ENCODE measurements at regions not wholly inside any gene's neighbourhood (a gene's known extent, or its start where the extent isn't known, plus 50 kb on each side); places are given as distances from the start of the nearest gene placed in this dataset.

GRCh38 chr6:81128671-81129070, 623.8 kb downstream of the TENT5A start:
- Histone ChIP-seq H3K9me3 (replicated peaks in 1 of 2; ENCODE audit: control insufficient read depth in 1 of 2, insufficient read depth in 1 of 2, low read length in 2 of 2) (no peaks in the 10 kb centered on the region), H4K20me1 (ENCODE audit: insufficient read depth, low read length) (no peaks in the 10 kb centered on the region), H2AFZ (ENCODE audit: insufficient read depth, low read depth, low read length, poor library complexity, severe bottlenecking) (no peak overlapping the region), H3K9ac (ENCODE audit: insufficient read depth, low read length, poor library complexity, severe bottlenecking) (no peak overlapping the region), H3K27ac (ENCODE audit: low read depth in 1 of 2, low read length in 2 of 2) (no peak overlapping the region), H3K27me3 (ENCODE audit: control insufficient read depth in 2 of 2, insufficient read depth in 2 of 2, low read length in 2 of 2) (no peaks in the 10 kb centered on the region), H3K79me2 (ENCODE audit: insufficient read depth, low read length) (no peaks in the 10 kb centered on the region), H3K4me1 (ENCODE audit: control insufficient read depth in 1 of 2, insufficient read depth in 2 of 2, low read length in 2 of 2) (no peaks in the 10 kb centered on the region), H3K36me3 (replicated peaks in 1 of 2; ENCODE audit: control insufficient read depth in 1 of 2, insufficient read depth in 2 of 2, low read length in 2 of 2) (no peaks in the 10 kb centered on the region), H3K4me3 (replicated peaks in 1 of 3; ENCODE audit: low read depth in 2 of 3, low read length in 3 of 3) (no peak overlapping the region), H3K4me2 (replicated peaks; ENCODE audit: extremely low read depth, low read length, poor library complexity, severe bottlenecking) (no peak overlapping the region)
- H3K4me3 Mint-ChIP-seq: no peak overlapping the region
- H3K4me1 Mint-ChIP-seq: no peaks in the 10 kb centered on the region
- no peak overlapping the region for H3K27ac Mint-ChIP-seq
- no peaks in the 10 kb centered on the region for H3K36me3 Mint-ChIP-seq
- intact Hi-C loops (cut with micrococcal nuclease): no loop called here
- no peak for TF ChIP-seq CTCF (IDR thresholded peaks at IDR 0.05)
- no peaks in the 10 kb centered on the region for H3K27me3 Mint-ChIP-seq (ENCODE audit: low read depth in 3 of 3)
- no CpG with 5 or more reads among the region's 1 CpG for WGBS (ENCODE audit: insufficient coverage)
- DNase-seq: no peak
- no peaks in the 10 kb centered on the region for H3K9me3 Mint-ChIP-seq

GRCh38 chr6:81126150-81126549, 626.3 kb downstream of the TENT5A start:
- Mint-ChIP-seq H3K27me3 (ENCODE audit: low read depth in 3 of 3) (no peaks in the 10 kb centered on the region), H3K27ac (no peak overlapping the region), H3K4me3 (no peak overlapping the region), H3K4me1 (no peaks in the 10 kb centered on the region), H3K9me3 (no peaks in the 10 kb centered on the region), H3K36me3 (no peaks in the 10 kb centered on the region)
- WGBS (ENCODE audit: insufficient coverage): no CpG with 5 or more reads among the region's 2 CpGs
- Histone ChIP-seq H4K20me1 (ENCODE audit: insufficient read depth, low read length) (no peaks in the 10 kb centered on the region), H3K4me3 (replicated peaks in 1 of 3; ENCODE audit: low read depth in 2 of 3, low read length in 3 of 3) (no peak overlapping the region), H3K36me3 (replicated peaks in 1 of 2; ENCODE audit: control insufficient read depth in 1 of 2, insufficient read depth in 2 of 2, low read length in 2 of 2) (no peaks in the 10 kb centered on the region), H3K9me3 (replicated peaks in 1 of 2; ENCODE audit: control insufficient read depth in 1 of 2, insufficient read depth in 1 of 2, low read length in 2 of 2) (no peaks in the 10 kb centered on the region), H3K27ac (ENCODE audit: low read depth in 1 of 2, low read length in 2 of 2) (no peak overlapping the region), H3K27me3 (ENCODE audit: control insufficient read depth in 2 of 2, insufficient read depth in 2 of 2, low read length in 2 of 2) (no peaks in the 10 kb centered on the region), H3K4me2 (replicated peaks; ENCODE audit: extremely low read depth, low read length, poor library complexity, severe bottlenecking) (no peak overlapping the region), H3K79me2 (ENCODE audit: insufficient read depth, low read length) (no peaks in the 10 kb centered on the region), H3K9ac (ENCODE audit: insufficient read depth, low read length, poor library complexity, severe bottlenecking) (no peak overlapping the region), H2AFZ (ENCODE audit: insufficient read depth, low read depth, low read length, poor library complexity, severe bottlenecking) (no peak overlapping the region), H3K4me1 (ENCODE audit: control insufficient read depth in 1 of 2, insufficient read depth in 2 of 2, low read length in 2 of 2) (no peaks in the 10 kb centered on the region)
- intact Hi-C loops (cut with micrococcal nuclease): no loop called here
- DNase-seq: no peak
- TF ChIP-seq CTCF (IDR thresholded peaks at IDR 0.05): no peak

Measured in CD14-positive monocyte (primary cell).